Endodermal cell (in vitro differentiated cells): ENCODE measurements at regions not wholly inside any gene's neighbourhood (a gene's known extent, or its start where the extent isn't known, plus 50 kb on each side); places are given as distances from the start of the nearest gene placed in this dataset.

Source experiments
- DNase-seq: peaks from one replicate; pipeline ENCODE4 v3.0.0-alpha.2; 2017
- H3K27ac ChIP-seq: 2 replicates; pipeline ENCODE4 v1.5.1; 2013; ENCODE audit warnings: mild to moderate bottlenecking, low read depth, low read length, moderate library complexity
- H3K27me3 ChIP-seq: 2 replicates; pipeline ENCODE4 v1.6.1; 2013; ENCODE audit warnings: mild to moderate bottlenecking, low read length, moderate library complexity; ENCODE audit not compliant: insufficient read depth, control insufficient read depth, poor library complexity, severe bottlenecking
- H3K36me3 ChIP-seq: 2 replicates; pipeline ENCODE4 v1.7.0; 2013; ENCODE audit warnings: mild to moderate bottlenecking, low read length, moderate library complexity; ENCODE audit not compliant: control insufficient read depth, insufficient read depth
- H3K4me1 ChIP-seq: one replicate; pipeline ENCODE4 v1.7.0; 2013; ENCODE audit warnings: low read length; ENCODE audit not compliant: control insufficient read depth, insufficient read depth
- H3K4me3 ChIP-seq: 2 replicates; pipeline ENCODE4 v1.5.1; 2013; ENCODE audit warnings: mild to moderate bottlenecking, low read length, moderate library complexity
- H3K9ac ChIP-seq: 2 replicates; pipeline ENCODE4 v1.6.1; 2013; ENCODE audit warnings: mild to moderate bottlenecking, low read length, moderate library complexity; ENCODE audit not compliant: poor library complexity, severe bottlenecking; ENCODE audit errors: extremely low read depth
- H3K9me3 ChIP-seq: 2 replicates; pipeline ENCODE4 v1.6.1; 2013; ENCODE audit warnings: mild to moderate bottlenecking, low read length, moderate library complexity; ENCODE audit not compliant: control insufficient read depth
- H3K27ac Mint-ChIP-seq: 2 replicates; pipeline ENCODE4 v1.8.0; 2020; ENCODE audit warnings: mixed read lengths
- H3K27me3 Mint-ChIP-seq: 2 replicates; pipeline ENCODE4 v1.8.0; 2021; ENCODE audit warnings: mild to moderate bottlenecking, mixed read lengths; ENCODE audit not compliant: insufficient read depth
- H3K36me3 Mint-ChIP-seq: 2 replicates; pipeline ENCODE4 v1.8.0; 2020; ENCODE audit warnings: low read depth, mixed read lengths
- H3K4me1 Mint-ChIP-seq: 2 replicates; pipeline ENCODE4 v1.8.0; 2020; ENCODE audit warnings: mixed read lengths
- H3K4me3 Mint-ChIP-seq: 2 replicates; pipeline ENCODE4 v1.8.0; 2020; ENCODE audit warnings: mild to moderate bottlenecking, moderate library complexity, mixed read lengths
- H3K9me3 Mint-ChIP-seq: 2 replicates; pipeline ENCODE4 v1.8.0; 2020; ENCODE audit warnings: mild to moderate bottlenecking, mixed read lengths
- WGBS, 2 experiments: methylation state at CpG; one replicate each; pipeline versions ENCODE4 v1.1.5 to v1.1.7; 2013; ENCODE audit warnings: missing lambda C conversion rate in 2 of 2, mixed read lengths in 1 of 2; ENCODE audit not compliant: insufficient coverage in 1 of 2, insufficient read length in 1 of 2; 5-methylcytosine and 5-hydroxymethylcytosine counted together
- TF ChIP-seq, protein P1 (sequence below): fragments of 200-600 bp; sonication (generic); conservative IDR thresholded peaks from 2 replicates; pipeline ENCODE4 v1.5.0; 2021; ENCODE audit warnings: antibody characterized with exemption, mild to moderate bottlenecking

DNA sequence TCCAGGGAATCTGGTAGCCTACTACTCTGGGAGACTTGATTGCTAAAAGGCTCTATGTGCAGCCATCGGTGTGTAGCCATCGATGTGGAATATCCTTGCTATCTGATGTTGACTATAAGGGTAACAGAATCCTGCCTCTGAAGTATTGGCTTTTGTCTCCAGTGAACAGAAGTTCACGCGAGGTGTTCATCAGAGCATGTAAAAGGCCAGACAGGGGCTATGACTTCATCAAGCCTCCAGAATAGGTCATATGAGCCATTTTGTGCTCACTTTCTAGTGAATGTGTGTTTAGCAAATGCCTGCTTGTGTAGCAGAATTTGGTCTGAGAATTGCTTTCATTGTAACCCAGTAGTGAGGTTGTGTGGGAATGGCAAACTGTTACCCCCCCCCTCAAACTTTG lies 66.8 kb upstream of the RAD23B start:
- no peak overlapping the region for H3K27ac Mint-ChIP-seq
- Histone ChIP-seq H3K4me3 (no peak overlapping the region), H3K27ac (no peak overlapping the region), H3K9me3 (no peaks in the 10 kb centered on the region), H3K9ac (no peak overlapping the region), H3K36me3 (no peaks in the 10 kb centered on the region), H3K4me1 (no peaks in the 10 kb centered on the region), H3K27me3 (no peaks in the 10 kb centered on the region)
- H3K9me3 Mint-ChIP-seq: no peaks in the 10 kb centered on the region
- H3K4me1 Mint-ChIP-seq: no peaks in the 10 kb centered on the region
- no peaks in the 10 kb centered on the region for H3K27me3 Mint-ChIP-seq
- H3K4me3 Mint-ChIP-seq: no peak overlapping the region
- TF ChIP-seq, protein P1, sequence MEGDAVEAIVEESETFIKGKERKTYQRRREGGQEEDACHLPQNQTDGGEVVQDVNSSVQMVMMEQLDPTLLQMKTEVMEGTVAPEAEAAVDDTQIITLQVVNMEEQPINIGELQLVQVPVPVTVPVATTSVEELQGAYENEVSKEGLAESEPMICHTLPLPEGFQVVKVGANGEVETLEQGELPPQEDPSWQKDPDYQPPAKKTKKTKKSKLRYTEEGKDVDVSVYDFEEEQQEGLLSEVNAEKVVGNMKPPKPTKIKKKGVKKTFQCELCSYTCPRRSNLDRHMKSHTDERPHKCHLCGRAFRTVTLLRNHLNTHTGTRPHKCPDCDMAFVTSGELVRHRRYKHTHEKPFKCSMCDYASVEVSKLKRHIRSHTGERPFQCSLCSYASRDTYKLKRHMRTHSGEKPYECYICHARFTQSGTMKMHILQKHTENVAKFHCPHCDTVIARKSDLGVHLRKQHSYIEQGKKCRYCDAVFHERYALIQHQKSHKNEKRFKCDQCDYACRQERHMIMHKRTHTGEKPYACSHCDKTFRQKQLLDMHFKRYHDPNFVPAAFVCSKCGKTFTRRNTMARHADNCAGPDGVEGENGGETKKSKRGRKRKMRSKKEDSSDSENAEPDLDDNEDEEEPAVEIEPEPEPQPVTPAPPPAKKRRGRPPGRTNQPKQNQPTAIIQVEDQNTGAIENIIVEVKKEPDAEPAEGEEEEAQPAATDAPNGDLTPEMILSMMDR: no peak
- no peak for DNase-seq
- H3K36me3 Mint-ChIP-seq: no peaks in the 10 kb centered on the region
- WGBS, 2 experiments: 96 to 97% methylated on average over 4 of the region's 4 CpGs

DNA sequence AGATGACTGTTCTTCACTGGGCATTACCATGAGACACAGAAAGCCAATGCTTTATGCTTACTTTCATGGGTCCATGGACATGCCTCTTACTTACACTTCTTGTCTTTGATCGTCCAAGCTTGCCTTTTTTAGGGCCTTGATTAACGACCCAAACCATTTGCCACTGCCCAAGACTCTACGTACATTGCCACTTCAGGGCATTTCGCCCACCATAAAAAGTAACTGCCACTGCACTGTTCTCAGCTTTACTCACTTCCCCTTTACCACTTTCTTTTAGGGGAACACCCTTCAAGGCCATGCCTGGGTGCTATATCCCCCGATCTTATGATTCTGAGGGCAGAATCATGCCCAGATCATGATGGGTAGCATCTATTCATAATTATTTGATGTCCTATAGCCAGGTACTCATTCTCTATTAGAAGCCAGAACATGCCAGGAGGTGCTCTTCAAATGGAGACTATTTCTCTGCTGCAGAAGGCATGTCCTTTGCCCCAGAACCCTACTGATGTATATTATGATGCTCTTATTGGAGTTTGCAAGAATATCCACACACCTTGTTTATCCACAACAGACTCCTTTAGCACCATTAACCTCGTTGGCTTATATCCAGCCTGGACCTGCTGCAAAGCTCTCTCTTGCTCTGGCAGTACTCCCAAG lies 64.1 kb upstream of the RAD23B start:
- 89 to 95% methylated on average over 6 of the region's 6 CpGs for WGBS, 2 experiments
- H3K4me1 Mint-ChIP-seq: no peaks in the 10 kb centered on the region
- H3K27ac Mint-ChIP-seq: no peak overlapping the region
- TF ChIP-seq, protein P1: no peak
- H3K4me3 ChIP-seq: no peak overlapping the region
- no peak overlapping the region for H3K27ac ChIP-seq
- no peaks in the 10 kb centered on the region for H3K9me3 ChIP-seq
- H3K9ac ChIP-seq: no peak overlapping the region
- no peaks in the 10 kb centered on the region for H3K9me3 Mint-ChIP-seq
- no peaks in the 10 kb centered on the region for H3K27me3 Mint-ChIP-seq
- no peaks in the 10 kb centered on the region for H3K4me1 ChIP-seq
- H3K36me3 ChIP-seq: no peaks in the 10 kb centered on the region
- DNase-seq: no peak
- no peaks in the 10 kb centered on the region for H3K27me3 ChIP-seq
- H3K4me3 Mint-ChIP-seq: no peak overlapping the region
- no peaks in the 10 kb centered on the region for H3K36me3 Mint-ChIP-seq

DNA sequence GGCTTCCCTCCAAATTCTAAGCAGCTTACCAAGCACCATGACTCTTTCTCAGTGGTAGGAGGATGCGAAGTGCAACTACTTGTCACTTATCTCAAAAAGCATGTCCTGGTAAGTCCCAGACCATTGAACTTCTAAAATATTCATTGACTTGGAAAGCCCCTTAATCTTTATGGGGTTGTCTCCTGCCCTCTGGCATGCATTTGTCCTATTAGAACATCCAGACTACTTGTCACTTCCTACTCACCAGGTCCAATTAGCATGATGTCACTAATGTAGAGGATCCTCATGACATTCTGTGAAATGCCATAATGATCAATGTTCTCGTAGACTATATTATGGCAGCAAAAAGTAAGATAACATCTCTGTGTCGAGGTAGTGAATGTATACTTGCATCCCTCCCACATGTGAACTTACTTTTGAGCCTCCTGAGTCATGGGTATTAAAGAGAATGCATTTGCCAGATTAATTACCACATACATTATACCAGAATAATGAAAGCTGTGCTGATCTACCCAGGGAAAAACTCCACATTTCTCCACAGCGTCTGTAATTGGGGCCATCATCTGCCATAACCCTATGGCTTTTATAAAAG lies 63.5 kb upstream of the RAD23B start:
- no peak overlapping the region for H3K27ac Mint-ChIP-seq
- WGBS, 2 experiments: 95% methylated on average over 4 of the region's 4 CpGs; no CpG with 5 or more reads in 1 of the 2 experiments
- no peaks in the 10 kb centered on the region for H3K27me3 Mint-ChIP-seq

More for the DNA sequence above, 63.5 kb upstream of the RAD23B start:
- Mint-ChIP-seq H3K4me1 (no peaks in the 10 kb centered on the region), H3K9me3 (no peaks in the 10 kb centered on the region), H3K36me3 (no peaks in the 10 kb centered on the region), H3K4me3 (no peak overlapping the region)
- H3K27me3 ChIP-seq: no peaks in the 10 kb centered on the region
- H3K9me3 ChIP-seq: no peaks in the 10 kb centered on the region
- H3K9ac ChIP-seq: no peak overlapping the region
- no peaks in the 10 kb centered on the region for H3K36me3 ChIP-seq
- H3K4me3 ChIP-seq: no peak overlapping the region
- no peaks in the 10 kb centered on the region for H3K4me1 ChIP-seq
- TF ChIP-seq, protein P1: no peak
- no peak overlapping the region for H3K27ac ChIP-seq
- DNase-seq: no peak
